Cardiac fibroblast (primary cell): ENCODE measurements at regions not wholly inside any gene's neighbourhood (a gene's known extent, or its start where the extent isn't known, plus 50 kb on each side); places are given as distances from the start of the nearest gene placed in this dataset.

Source experiments
- DNase-seq, 2 donors: peaks; one replicate each; pipeline versions ENCODE4 v3.0.0 to v3.0.0-alpha.2; 2010; ENCODE audit warnings: low read depth in 2 of 2
- H3K4me3 ChIP-seq, 2 donors: replicated peaks in 1 of 2; 1 replicate in 1 of 2; 2 replicates in 1 of 2; pipeline ENCODE4 v1.5.1; 2011; ENCODE audit warnings: low read depth in 2 of 2, low read length in 2 of 2, mild to moderate bottlenecking in 2 of 2, moderate library complexity in 1 of 2
- TF ChIP-seq, protein P1 (sequence below): IDR thresholded peaks from one replicate; pipeline ENCODE4 v1.5.1; 2011; ENCODE audit warnings: low read depth, mild to moderate bottlenecking, low read length, inconsistent platforms

- TF ChIP-seq, protein P1, sequence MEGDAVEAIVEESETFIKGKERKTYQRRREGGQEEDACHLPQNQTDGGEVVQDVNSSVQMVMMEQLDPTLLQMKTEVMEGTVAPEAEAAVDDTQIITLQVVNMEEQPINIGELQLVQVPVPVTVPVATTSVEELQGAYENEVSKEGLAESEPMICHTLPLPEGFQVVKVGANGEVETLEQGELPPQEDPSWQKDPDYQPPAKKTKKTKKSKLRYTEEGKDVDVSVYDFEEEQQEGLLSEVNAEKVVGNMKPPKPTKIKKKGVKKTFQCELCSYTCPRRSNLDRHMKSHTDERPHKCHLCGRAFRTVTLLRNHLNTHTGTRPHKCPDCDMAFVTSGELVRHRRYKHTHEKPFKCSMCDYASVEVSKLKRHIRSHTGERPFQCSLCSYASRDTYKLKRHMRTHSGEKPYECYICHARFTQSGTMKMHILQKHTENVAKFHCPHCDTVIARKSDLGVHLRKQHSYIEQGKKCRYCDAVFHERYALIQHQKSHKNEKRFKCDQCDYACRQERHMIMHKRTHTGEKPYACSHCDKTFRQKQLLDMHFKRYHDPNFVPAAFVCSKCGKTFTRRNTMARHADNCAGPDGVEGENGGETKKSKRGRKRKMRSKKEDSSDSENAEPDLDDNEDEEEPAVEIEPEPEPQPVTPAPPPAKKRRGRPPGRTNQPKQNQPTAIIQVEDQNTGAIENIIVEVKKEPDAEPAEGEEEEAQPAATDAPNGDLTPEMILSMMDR = no peak
- no peak overlapping the region for H3K4me3 ChIP-seq
- no peak for DNase-seq
Observed at GRCh38 chr2:145203891-145204290, 684.0 kb upstream of the ZEB2 start.

- no peak overlapping the region for H3K4me3 ChIP-seq
- no peak for DNase-seq
- TF ChIP-seq, protein P1 = no peak
Observed at GRCh38 chr2:145199827-145200706, 680.1 kb upstream of the ZEB2 start.

DNA sequence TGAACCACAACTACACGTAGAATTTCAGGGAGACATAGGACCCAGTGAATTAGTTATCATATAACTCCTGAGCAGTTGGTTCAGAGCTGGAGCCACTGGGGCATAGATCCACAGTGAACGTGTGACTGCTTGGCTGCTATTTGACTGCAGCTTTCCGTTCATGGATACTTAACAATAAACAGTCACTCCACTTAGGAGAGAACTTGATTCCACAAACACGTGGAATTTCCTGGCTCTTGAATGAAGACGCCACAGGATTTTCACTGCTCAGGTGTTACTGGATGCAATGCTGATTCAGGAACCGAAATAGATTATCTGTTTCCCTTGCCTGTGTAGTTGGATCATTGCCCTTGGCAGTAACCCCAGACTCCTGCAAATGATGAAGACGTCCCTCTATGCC, 679.1 kb upstream of the ZEB2 start:
- TF ChIP-seq, protein P1 = no peak

GRCh38 chr2:145198555-145198954, 678.6 kb upstream of the ZEB2 start:
- no peak overlapping the region for H3K4me3 ChIP-seq
- TF ChIP-seq, protein P1 = no peak
- no peak for DNase-seq

More for the DNA sequence above, 679.1 kb upstream of the ZEB2 start:
- no peak for DNase-seq
- no peak overlapping the region for H3K4me3 ChIP-seq

GRCh38 chr2:145197944-145198343, 678.0 kb upstream of the ZEB2 start:
- H3K4me3 ChIP-seq = no peak overlapping the region
- TF ChIP-seq, protein P1 = no peak
- no peak for DNase-seq

DNA sequence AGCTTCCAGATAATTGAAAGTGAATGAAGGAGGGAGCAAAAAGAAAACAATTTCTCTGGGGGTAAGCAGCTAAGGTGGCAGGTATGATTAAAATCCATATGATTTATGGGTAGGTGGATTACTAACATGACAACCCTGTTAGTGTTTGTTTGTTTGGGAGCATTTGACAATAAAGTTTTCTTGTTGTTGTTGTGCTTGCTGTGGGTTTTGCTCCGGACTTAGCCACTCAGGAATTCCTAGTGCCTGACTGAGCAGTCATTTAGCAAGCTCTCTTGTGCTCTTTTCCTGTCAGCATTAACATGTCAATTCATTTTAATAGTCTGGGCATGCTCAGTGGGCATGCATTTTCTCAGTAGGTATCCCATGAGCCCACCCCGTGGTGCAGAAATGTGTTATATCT, 674.8 kb upstream of the ZEB2 start:
- peak in 1 of 2 donors; percentile 9 for DNase-seq
- H3K4me3 ChIP-seq = no peak overlapping the region
- TF ChIP-seq, protein P1 = no peak
